HEK293 (cell line): ENCODE measurements at regions not wholly inside any gene's neighbourhood (a gene's known extent, or its start where the extent isn't known, plus 50 kb on each side); places are given as distances from the start of the nearest gene placed in this dataset.

Source experiments
- CTCF ChIA-PET: fragments of 350-600 bp; formaldehyde crosslinking; extraction: SDS; loops from one replicate; lab custom pipeline; 2021; ENCODE audit warnings: antibody characterized with exemption; lab: Yijun Ruan, JAX
- POLR2A ChIA-PET: fragments of 300-600 bp; formaldehyde crosslinking; extraction: SDS; loops from one replicate; lab custom pipeline; 2020; ENCODE audit warnings: antibody characterized with exemption, inconsistent platforms; lab: Yijun Ruan, JAX
- H3K27ac ChIP-seq: fragments of 200-500 bp; sonication (Bioruptor generic); 2 replicates; pipeline ENCODE4 v1.5.1; 2014; ENCODE audit warnings: low read depth, low read length, control low read depth, inconsistent platforms; ENCODE audit errors: extremely low read depth
- H3K36me3 ChIP-seq, 2 experiments: fragments of 200-500 bp in 1 of 2; sonication (Bioruptor generic) in 1 of 2; 1 replicate in 1 of 2; 2 replicates in 1 of 2; pipeline ENCODE4 v1.5.1; 2014 to 2017; ENCODE audit warnings: inconsistent platforms in 2 of 2, low read length in 2 of 2; ENCODE audit not compliant: control insufficient read depth in 2 of 2, insufficient read depth in 1 of 2
- H3K4me1 ChIP-seq: fragments of 200-500 bp; sonication (Bioruptor generic); 2 replicates; pipeline ENCODE4 v1.5.1; 2014; ENCODE audit warnings: mild to moderate bottlenecking, low read length, inconsistent platforms; ENCODE audit not compliant: control insufficient read depth, insufficient read depth
- H3K4me3 ChIP-seq: 2 replicates; pipeline ENCODE4 v1.5.1; 2011; ENCODE audit warnings: low read depth, mild to moderate bottlenecking, control low read depth, low read length, moderate library complexity
- H3K9me3 ChIP-seq: fragments of 200-500 bp; sonication (Bioruptor generic); 2 replicates; pipeline ENCODE4 v1.5.1; 2014; ENCODE audit warnings: low read depth, low read length, inconsistent platforms; ENCODE audit not compliant: control insufficient read depth, insufficient read depth
- ATF2 ChIP-seq: fragments of 450-650 bp; formaldehyde crosslinking; IDR thresholded peaks from 2 replicates; pipeline ENCODE4 v1.5.1; 2016; ENCODE audit warnings: missing biosample characterization, missing genetic modification characterization, low read depth
- INSM2 ChIP-seq: fragments of 450-650 bp; formaldehyde crosslinking; IDR thresholded peaks from 2 replicates; pipeline ENCODE4 v1.5.1; 2016; ENCODE audit warnings: missing biosample characterization, missing genetic modification characterization
- KLF17 ChIP-seq: fragments of 450-650 bp; formaldehyde crosslinking; IDR thresholded peaks from 2 replicates; pipeline ENCODE4 v1.5.1; 2016; ENCODE audit warnings: missing biosample characterization, missing genetic modification characterization
- KLF8 ChIP-seq: fragments of 450-650 bp; formaldehyde crosslinking; IDR thresholded peaks from 2 replicates; pipeline ENCODE4 v1.5.1; 2016; ENCODE audit warnings: missing biosample characterization, missing genetic modification characterization
- OSR2 ChIP-seq: fragments of 450-650 bp; formaldehyde crosslinking; IDR thresholded peaks from 2 replicates; pipeline ENCODE4 v1.5.1; 2016; ENCODE audit warnings: missing biosample characterization, missing genetic modification characterization
- SP3 ChIP-seq: fragments of 450-650 bp; formaldehyde crosslinking; IDR thresholded peaks from 2 replicates; pipeline ENCODE4 v1.5.1; 2016; ENCODE audit warnings: missing biosample characterization, missing genetic modification characterization
- ZNF10 ChIP-seq: fragments of 450-650 bp; formaldehyde crosslinking; IDR thresholded peaks from 2 replicates; pipeline ENCODE4 v1.5.1; 2017; ENCODE audit warnings: missing biosample characterization, missing genetic modification characterization
- ZNF114 ChIP-seq: fragments of 450-650 bp; formaldehyde crosslinking; IDR thresholded peaks from 2 replicates; pipeline ENCODE4 v1.5.0; 2017; ENCODE audit warnings: missing biosample characterization, missing genetic modification characterization
- ZNF146 ChIP-seq: fragments of 450-650 bp; formaldehyde crosslinking; IDR thresholded peaks from 2 replicates; pipeline ENCODE4 v1.5.1; 2016; ENCODE audit warnings: missing biosample characterization, missing genetic modification characterization
- ZNF169 ChIP-seq: fragments of 450-650 bp; formaldehyde crosslinking; IDR thresholded peaks from 2 replicates; pipeline ENCODE4 v1.5.1; 2016; ENCODE audit warnings: missing biosample characterization, missing genetic modification characterization
- ZNF2 ChIP-seq: fragments of 450-650 bp; formaldehyde crosslinking; IDR thresholded peaks from 2 replicates; pipeline ENCODE4 v1.5.1; 2016; ENCODE audit warnings: missing biosample characterization, missing genetic modification characterization
- ZNF214 ChIP-seq: fragments of 450-650 bp; formaldehyde crosslinking; IDR thresholded peaks from 2 replicates; pipeline ENCODE4 v1.5.1; 2017; ENCODE audit warnings: missing biosample characterization, mild to moderate bottlenecking, missing genetic modification characterization, borderline replicate concordance
- ZNF26 ChIP-seq: fragments of 450-650 bp; formaldehyde crosslinking; IDR thresholded peaks from 2 replicates; pipeline ENCODE4 v1.5.1; 2016; ENCODE audit warnings: missing biosample characterization, missing genetic modification characterization
- ZNF280C ChIP-seq: fragments of 450-650 bp; formaldehyde crosslinking; IDR thresholded peaks from 2 replicates; pipeline ENCODE4 v1.5.1; 2016; ENCODE audit warnings: missing biosample characterization, missing genetic modification characterization
- ZNF311 ChIP-seq: fragments of 450-650 bp; formaldehyde crosslinking; IDR thresholded peaks from 2 replicates; pipeline ENCODE4 v1.5.1; 2017; ENCODE audit warnings: missing biosample characterization, missing genetic modification characterization, borderline replicate concordance
- ZNF37A ChIP-seq: fragments of 450-650 bp; IDR thresholded peaks from 2 replicates; pipeline ENCODE4 v1.5.1; 2018; ENCODE audit warnings: missing biosample characterization, missing genetic modification characterization
- ZNF501 ChIP-seq: fragments of 450-650 bp; formaldehyde crosslinking; IDR thresholded peaks from 2 replicates; pipeline ENCODE4 v1.5.1; 2016; ENCODE audit warnings: missing biosample characterization, missing genetic modification characterization
- ZNF514 ChIP-seq: fragments of 450-650 bp; formaldehyde crosslinking; IDR thresholded peaks from 2 replicates; pipeline ENCODE4 v1.5.1; 2016; ENCODE audit warnings: missing biosample characterization, missing genetic modification characterization
- ZNF660 ChIP-seq: fragments of 450-650 bp; IDR thresholded peaks from 2 replicates; pipeline ENCODE4 v1.5.1; 2018; ENCODE audit warnings: missing biosample characterization, mild to moderate bottlenecking, missing genetic modification characterization
- ZNF830 ChIP-seq: fragments of 450-650 bp; IDR thresholded peaks from 2 replicates; pipeline ENCODE4 v1.5.0; 2018; ENCODE audit warnings: missing biosample characterization, missing genetic modification characterization, low read depth, mild to moderate bottlenecking, moderate library complexity
- ZSCAN16 ChIP-seq: fragments of 450-650 bp; formaldehyde crosslinking; IDR thresholded peaks from 2 replicates; pipeline ENCODE4 v1.5.1; 2016; ENCODE audit warnings: missing biosample characterization, missing genetic modification characterization
- ZSCAN30 ChIP-seq: fragments of 450-650 bp; IDR thresholded peaks from 2 replicates; pipeline ENCODE4 v1.5.1; 2018; ENCODE audit warnings: missing biosample characterization, mild to moderate bottlenecking, missing genetic modification characterization, moderate library complexity
- ZXDB ChIP-seq: fragments of 450-650 bp; formaldehyde crosslinking; IDR thresholded peaks from 2 replicates; pipeline ENCODE4 v1.5.1; 2016; ENCODE audit warnings: missing biosample characterization, missing genetic modification characterization

- no peak for TF ChIP-seq ZNF26 (tag by site-specific recombination)
- no peak for TF ChIP-seq ZNF280C (tag by site-specific recombination)
- TF ChIP-seq ZNF10 (tag by site-specific recombination): no peak
- no peak for TF ChIP-seq ZNF114
- no peak for TF ChIP-seq ZNF660
These were observed 88.2 kb upstream of the POMGNT2 start (continued) for GRCh38 chr3:43194069-43194468.

- H3K4me3 ChIP-seq: no peak overlapping the region
- no peaks in the 10 kb centered on the region for H3K9me3 ChIP-seq
- TF ChIP-seq ZNF37A (tag by site-specific recombination) (no peak), ZNF214 (tag by site-specific recombination) (no peak), ZNF514 (no peak), ATF2 (tag by site-specific recombination) (no peak), SP3 (no peak), ZNF311 (tag by site-specific recombination) (no peak), OSR2 (tag by site-specific recombination) (no peak), ZXDB (tag by site-specific recombination) (no peak), ZNF10 (tag by site-specific recombination) (no peak), ZNF146 (tag by site-specific recombination) (no peak), ZNF169 (tag by site-specific recombination) (no peak), ZNF2 (tag by site-specific recombination) (no peak), ZNF830 (tag by site-specific recombination) (no peak), KLF17 (tag by site-specific recombination) (no peak), KLF8 (tag by site-specific recombination) (no peak), ZNF501 (no peak), INSM2 (no peak), ZSCAN16 (tag by site-specific recombination) (no peak), ZSCAN30 (tag by site-specific recombination) (no peak)
- no peak overlapping the region for H3K27ac ChIP-seq
- H3K36me3 ChIP-seq: no peaks in the 10 kb centered on the region
- H3K4me1 ChIP-seq: no peaks in the 10 kb centered on the region
- POLR2A ChIA-PET: no interaction called here
- CTCF ChIA-PET: no interaction called here
These were observed 86.1 kb upstream of the POMGNT2 start for GRCh38 chr3:43192028-43192427.
